Prostate gland (tissue), 2 donors: ENCODE measurements at regions not wholly inside any gene's neighbourhood (a gene's known extent, or its start where the extent isn't known, plus 50 kb on each side); places are given as distances from the start of the nearest gene placed in this dataset.
"Not testable (repeated sequence)": the region's sequence is repeated elsewhere in the genome, so short reads cannot be mapped to it uniquely, and the experiment has no call there.

Experiments used
- DNase-seq: peaks from one replicate; pipeline ENCODE4 v3.0.0-alpha.2; 2019; ENCODE audit warnings: low spot score
- H3K27ac ChIP-seq, 2 donors: fragments of 200-600 bp; sonication (generic); 2 replicates each; pipeline ENCODE4 v1.5.1; 2017 to 2019
- H3K27me3 ChIP-seq: fragments of 200-600 bp; sonication (generic); replicated peaks from 2 replicates; pipeline ENCODE4 v1.5.1; 2019; ENCODE audit not compliant: insufficient read depth
- H3K36me3 ChIP-seq, 2 donors: fragments of 200-600 bp; sonication (generic); 1 replicate in 1 of 2; 2 replicates in 1 of 2; pipeline versions ENCODE4 v1.5.1 to v1.8.1; 2017 to 2019
- H3K4me1 ChIP-seq: fragments of 200-600 bp; sonication (generic); replicated peaks from 2 replicates; pipeline ENCODE4 v1.5.1; 2019
- H3K4me3 ChIP-seq, 2 donors: fragments of 200-600 bp; sonication (generic); 2 replicates each; pipeline ENCODE4 v1.5.1; 2017 to 2019
- H3K9me3 ChIP-seq: fragments of 200-600 bp; sonication (generic); 2 replicates; pipeline ENCODE4 v1.5.1; 2017
- CTCF ChIP-seq, 4 experiments: fragments of 200-600 bp in 2 of 4; fragments of 450-650 bp in 2 of 4; sonication (generic) in 2 of 4; IDR thresholded peaks; 1 replicate in 3 of 4; 2 replicates in 1 of 4; pipeline ENCODE4 v1.5.1; 2016 to 2019; ENCODE audit warnings: antibody characterized with exemption in 4 of 4, mild to moderate bottlenecking in 2 of 4, moderate library complexity in 2 of 4
- POLR2A ChIP-seq: fragments of 450-650 bp; IDR thresholded peaks from one replicate; pipeline ENCODE4 v1.6.1; 2016; ENCODE audit warnings: antibody characterized with exemption, mild to moderate bottlenecking
- POLR2AphosphoS5 ChIP-seq: sonication (generic); formaldehyde crosslinking; IDR thresholded peaks from one replicate; pipeline ENCODE4 v1.6.1; 2017; ENCODE audit warnings: antibody characterized with exemption
- WGBS: methylation state at CpG from one replicate; pipeline ENCODE4 v1.1.5; 2018; 5-methylcytosine and 5-hydroxymethylcytosine counted together
- intact Hi-C: fragments of 100-400 bp; cut with DNase I; formaldehyde crosslinking; loops from one replicate; pipeline ENCODE4 v1.14.2; 2022

GRCh38 chr20:5474646-5475550 is 135.9 kb downstream of the GPCPD1 start:
- intact Hi-C loops = no loop called here
- TF ChIP-seq POLR2AphosphoS5 (no peak), CTCF (IDR thresholded peaks at IDR 0.05) (no peak), POLR2A (no peak)
- DNase-seq = no peak
- no peaks in the 10 kb centered on the region for H3K9me3 ChIP-seq
- no peaks in the 10 kb centered on the region for H3K4me1 ChIP-seq
- H3K27me3 ChIP-seq = no peaks in the 10 kb centered on the region
- no peaks in the 10 kb centered on the region for H3K36me3 ChIP-seq
- no peak overlapping the region for H3K27ac ChIP-seq
- H3K4me3 ChIP-seq = no peak overlapping the region
- WGBS = 60% methylated on average over 9 of the region's 9 CpGs

DNA sequence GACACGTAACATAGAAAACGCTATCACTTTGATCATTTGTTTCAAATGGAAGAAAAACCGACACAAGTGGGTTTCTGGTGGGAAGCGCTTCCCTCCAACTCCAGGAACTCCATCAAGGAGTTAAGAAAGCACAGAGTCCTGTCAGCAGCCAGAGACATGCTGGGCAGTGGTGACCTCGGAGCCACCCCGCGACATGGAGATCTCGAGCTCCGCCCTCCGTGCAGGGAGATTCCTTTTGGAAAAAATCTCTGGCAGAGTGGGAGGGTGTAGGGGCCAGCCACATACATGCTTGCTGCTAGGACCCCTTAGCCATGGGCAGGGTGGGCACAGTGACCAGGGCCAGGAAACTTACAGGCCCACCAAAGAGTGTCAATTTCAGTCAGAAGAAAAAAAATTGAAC is 138.9 kb downstream of the GPCPD1 start:
- H3K27ac ChIP-seq, H3K9me3 ChIP-seq, H3K4me1 ChIP-seq, H3K36me3 ChIP-seq, intact Hi-C loops, H3K4me3 ChIP-seq, DNase-seq, H3K27me3 ChIP-seq: not testable (repeated sequence)
- 65% methylated on average over 6 of the region's 10 CpGs for WGBS

- no peak overlapping the region for H3K27ac ChIP-seq
- H3K36me3 ChIP-seq = no peaks in the 10 kb centered on the region
- H3K9me3 ChIP-seq = no peaks in the 10 kb centered on the region
- intact Hi-C loops = no loop called here
- WGBS = 83% methylated on average over 18 of the region's 18 CpGs
- H3K4me1 ChIP-seq = no peaks in the 10 kb centered on the region
- no peak overlapping the region for H3K4me3 ChIP-seq
- TF ChIP-seq POLR2A (no peak), POLR2AphosphoS5 (no peak), CTCF (IDR thresholded peaks at IDR 0.05) (no peak)
- H3K27me3 ChIP-seq = no peaks in the 10 kb centered on the region
- DNase-seq = no peak
Observed at GRCh38 chr20:5471368-5471767, 139.4 kb downstream of the GPCPD1 start.

DNA sequence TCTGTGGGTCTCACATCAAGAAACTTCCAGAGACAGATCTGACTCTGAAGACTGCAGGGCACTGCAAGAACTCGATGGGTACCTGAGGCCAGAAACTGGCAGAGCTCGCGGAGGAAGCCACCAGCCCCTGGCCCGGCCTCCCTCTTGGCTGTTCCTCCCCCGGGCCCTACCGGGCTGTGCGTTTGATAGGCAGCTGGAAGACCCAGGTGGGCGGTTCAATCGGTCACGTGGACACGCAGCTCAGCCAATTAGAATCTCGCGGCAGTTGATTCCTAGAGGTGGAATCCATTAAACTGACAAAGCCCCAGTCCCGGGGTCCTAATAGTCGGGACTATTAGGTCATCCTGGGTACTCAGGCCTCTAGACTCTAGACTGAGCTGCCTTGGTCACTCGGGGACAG is 139.9 kb downstream of the GPCPD1 start:
- 90% methylated on average over 16 of the region's 16 CpGs for WGBS
- Histone ChIP-seq H3K9me3 (no peaks in the 10 kb centered on the region), H3K36me3 (no peaks in the 10 kb centered on the region), H3K27ac (no peak overlapping the region), H3K4me1 (no peaks in the 10 kb centered on the region), H3K4me3 (no peak overlapping the region), H3K27me3 (no peaks in the 10 kb centered on the region)
- intact Hi-C loops = no loop called here
- no peak for DNase-seq
- TF ChIP-seq POLR2A (no peak), POLR2AphosphoS5 (no peak), CTCF (IDR thresholded peaks at IDR 0.05) (no peak)

- H3K27me3 ChIP-seq = no peaks in the 10 kb centered on the region
- no peaks in the 10 kb centered on the region for H3K36me3 ChIP-seq
- no peaks in the 10 kb centered on the region for H3K9me3 ChIP-seq
- TF ChIP-seq CTCF (IDR thresholded peaks at IDR 0.05) (no peak), POLR2AphosphoS5 (no peak), POLR2A (no peak)
- H3K4me3 ChIP-seq = no peak overlapping the region
- DNase-seq = no peak
- no peaks in the 10 kb centered on the region for H3K4me1 ChIP-seq
- WGBS = 77% methylated on average over 4 of the region's 4 CpGs
- intact Hi-C loops = no loop called here
- no peak overlapping the region for H3K27ac ChIP-seq
Observed at GRCh38 chr20:5470458-5470857, 140.3 kb downstream of the GPCPD1 start.
